GM23338 (cell line): ENCODE measurements at regions not wholly inside any gene's neighbourhood (a gene's known extent, or its start where the extent isn't known, plus 50 kb on each side); places are given as distances from the start of the nearest gene placed in this dataset.

Experiments used
- ATAC-seq: fragments of 200-7000 bp; cut with Tn5 transposase; 3 replicates; pipeline ENCODE4 v1.9.1; 2020
- DNase-seq: peaks from one replicate; pipeline ENCODE4 v3.0.0-alpha.2; 2015; ENCODE audit warnings: low spot score
- H2AFZ ChIP-seq: fragments of 200-600 bp; sonication (generic); 2 replicates; pipeline ENCODE4 v1.8.0; 2016; ENCODE audit warnings: antibody characterized with exemption, mild to moderate bottlenecking, moderate library complexity
- H3F3A ChIP-seq: fragments of 200-600 bp; sonication (generic); replicated peaks from 2 replicates; pipeline ENCODE4 v1.8.0; 2017; ENCODE audit warnings: antibody characterized with exemption, mixed run types, low read depth
- H3K27ac ChIP-seq: fragments of 200-600 bp; sonication (generic); 2 replicates; pipeline ENCODE4 v1.6.1; 2016; ENCODE audit warnings: low read depth
- H3K27me3 ChIP-seq: fragments of 200-600 bp; sonication (generic); 2 replicates; pipeline ENCODE4 v1.8.0; 2016; ENCODE audit warnings: mild to moderate bottlenecking, mixed run types, moderate library complexity; ENCODE audit not compliant: insufficient read depth
- H3K36me3 ChIP-seq: fragments of 200-600 bp; sonication (generic); 2 replicates; pipeline ENCODE4 v1.8.0; 2016; ENCODE audit warnings: mild to moderate bottlenecking; ENCODE audit not compliant: insufficient read depth
- H3K4me1 ChIP-seq: fragments of 200-600 bp; sonication (generic); 2 replicates; pipeline ENCODE4 v1.8.0; 2016; ENCODE audit warnings: mild to moderate bottlenecking, moderate library complexity; ENCODE audit not compliant: insufficient read depth
- H3K4me2 ChIP-seq: fragments of 200-600 bp; sonication (generic); 2 replicates; pipeline ENCODE4 v1.7.1; 2017; ENCODE audit warnings: mixed run types
- H3K4me3 ChIP-seq: fragments of 200-600 bp; sonication (generic); 2 replicates; pipeline ENCODE4 v1.6.1; 2016; ENCODE audit warnings: mixed run types
- H3K79me2 ChIP-seq: fragments of 200-600 bp; sonication (generic); replicated peaks from 2 replicates; pipeline ENCODE4 v1.8.0; 2017; ENCODE audit warnings: mild to moderate bottlenecking; ENCODE audit not compliant: insufficient read depth
- H3K9me2 ChIP-seq: fragments of 200-600 bp; sonication (generic); 2 replicates; pipeline ENCODE4 v1.8.0; 2017; ENCODE audit not compliant: insufficient read depth
- H4K20me1 ChIP-seq: fragments of 200-600 bp; sonication (generic); replicated peaks from 2 replicates; pipeline ENCODE4 v1.8.0; 2017; ENCODE audit warnings: mild to moderate bottlenecking; ENCODE audit not compliant: insufficient read depth
- H3K27ac Mint-ChIP-seq: 2 replicates; pipeline ENCODE4 v1.8.0; 2020; ENCODE audit warnings: inconsistent platforms, mild to moderate bottlenecking, moderate library complexity, mixed read lengths
- H3K27me3 Mint-ChIP-seq: 3 replicates; pipeline ENCODE4 v1.8.0; 2022; ENCODE audit warnings: low read depth, mild to moderate bottlenecking, moderate library complexity, mixed read lengths, inconsistent platforms; ENCODE audit not compliant: insufficient read depth, poor library complexity
- H3K36me3 Mint-ChIP-seq: 3 replicates; pipeline ENCODE4 v1.8.0; 2021; ENCODE audit warnings: low read depth, mild to moderate bottlenecking, inconsistent platforms, moderate library complexity, mixed read lengths
- H3K4me1 Mint-ChIP-seq: 3 replicates; pipeline ENCODE4 v1.8.0; 2020; ENCODE audit warnings: mild to moderate bottlenecking, inconsistent platforms, mixed read lengths
- H3K4me3 Mint-ChIP-seq: 3 replicates; pipeline ENCODE4 v1.8.0; 2021; ENCODE audit warnings: moderate library complexity, mild to moderate bottlenecking, inconsistent platforms, mixed read lengths
- H3K9me3 Mint-ChIP-seq: 3 replicates; pipeline ENCODE4 v1.8.0; 2020; ENCODE audit warnings: moderate library complexity, mild to moderate bottlenecking, inconsistent platforms, mixed read lengths
- CREB1 ChIP-seq: fragments of 250-450 bp; sonication (Bioruptor Pico); IDR thresholded peaks from 2 replicates; pipeline ENCODE4 v1.5.0; 2020; ENCODE audit warnings: low read depth, mild to moderate bottlenecking, moderate library complexity
- EZH2 ChIP-seq: fragments of 200-600 bp; sonication (generic); IDR thresholded peaks from one replicate; pipeline ENCODE4 v1.8.0; 2017; ENCODE audit warnings: antibody characterized with exemption, mild to moderate bottlenecking, low read depth; ENCODE audit not compliant: unreplicated experiment
- EZH2phosphoT487 ChIP-seq: fragments of 200-600 bp; sonication (generic); IDR thresholded peaks from one replicate; pipeline ENCODE4 v1.8.1; 2018; ENCODE audit warnings: antibody characterized with exemption; ENCODE audit not compliant: unreplicated experiment
- JUNB ChIP-seq: IDR thresholded peaks from one replicate; pipeline ENCODE4 v1.6.1; 2016; ENCODE audit warnings: antibody characterized with exemption; ENCODE audit not compliant: unreplicated experiment
- NANOG ChIP-seq: IDR thresholded peaks from 2 replicates; pipeline ENCODE4 v1.6.1; 2016; ENCODE audit warnings: antibody characterized with exemption, borderline replicate concordance
- POLR2AphosphoS5 ChIP-seq: IDR thresholded peaks from 2 replicates; pipeline ENCODE4 v1.6.1; 2016; ENCODE audit warnings: antibody characterized with exemption, low read depth
- REST ChIP-seq: IDR thresholded peaks from one replicate; pipeline ENCODE4 v1.6.1; 2018; ENCODE audit warnings: antibody characterized with exemption; ENCODE audit not compliant: unreplicated experiment
- STAT1 ChIP-seq: IDR thresholded peaks from one replicate; pipeline ENCODE4 v1.6.1; 2016; ENCODE audit warnings: antibody characterized with exemption; ENCODE audit not compliant: unreplicated experiment
- ZNF114 ChIP-seq: fragments of 250-450 bp; sonication (Bioruptor Pico); IDR thresholded peaks from 2 replicates; pipeline ENCODE4 v1.5.0; 2020; ENCODE audit warnings: mild to moderate bottlenecking, moderate library complexity
- ZNF331 ChIP-seq: fragments of 250-450 bp; sonication (Bioruptor Pico); IDR thresholded peaks from 2 replicates; pipeline ENCODE4 v1.5.0; 2020; ENCODE audit warnings: low read depth, mild to moderate bottlenecking, moderate library complexity
- ZNF462 ChIP-seq: fragments of 250-450 bp; sonication (Bioruptor Pico); IDR thresholded peaks from 2 replicates; pipeline ENCODE4 v1.5.0; 2020; ENCODE audit warnings: mild to moderate bottlenecking, moderate library complexity
- TF ChIP-seq, protein P1 (sequence below): IDR thresholded peaks from 2 replicates; pipeline ENCODE4 v1.6.1; 2016; ENCODE audit warnings: antibody characterized with exemption
- TF ChIP-seq, protein P2 (sequence below), 2 experiments: fragments of 200-600 bp in 1 of 2; sonication (generic) in 1 of 2; conservative IDR thresholded peaks; 2 replicates each; pipeline versions ENCODE4 v1.5.1 to v1.6.1; 2016 to 2017; ENCODE audit warnings: antibody characterized with exemption in 2 of 2, low read depth in 2 of 2, mild to moderate bottlenecking in 2 of 2, moderate library complexity in 1 of 2

DNA sequence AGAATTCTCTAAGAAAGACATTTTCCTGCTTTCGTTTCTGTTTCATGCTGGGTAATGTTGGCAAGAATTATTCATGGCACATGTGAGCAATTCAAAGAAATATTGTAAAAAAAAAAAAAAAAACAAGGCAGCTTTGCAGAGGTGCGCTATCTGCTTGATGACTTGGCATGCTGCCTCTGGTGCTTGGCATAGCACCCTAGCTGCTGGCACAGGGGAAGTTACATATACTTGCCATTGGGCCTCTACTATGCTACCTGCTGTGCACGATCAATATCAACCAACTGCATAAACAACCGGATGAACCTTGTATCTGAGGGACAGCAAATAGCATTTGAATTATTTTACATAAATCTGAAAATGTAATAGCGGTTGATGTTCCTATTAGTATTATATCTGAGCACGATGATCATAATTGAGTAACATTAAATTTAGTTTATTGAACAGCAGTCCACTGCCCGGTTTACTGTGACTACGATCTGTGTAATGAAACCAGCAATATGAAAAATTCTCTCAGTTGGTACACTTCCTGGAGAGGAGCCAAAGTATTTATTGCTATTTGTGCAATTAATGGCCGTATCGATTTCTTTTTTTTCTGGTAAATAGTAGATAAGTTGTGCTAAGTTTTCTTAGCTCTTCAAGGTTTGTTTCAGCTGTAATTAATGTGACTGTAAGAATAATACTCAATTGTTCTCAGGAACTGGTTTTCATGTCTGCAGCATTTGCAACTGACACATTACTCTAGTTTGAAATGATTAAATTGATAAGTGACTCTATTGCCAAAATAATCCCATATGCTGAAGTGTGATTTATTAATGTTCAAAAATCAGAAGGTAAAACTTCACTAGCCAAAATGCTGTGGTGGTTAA, 717.3 kb downstream of the DACH1 start:
- Mint-ChIP-seq H3K4me1 (no peaks in the 10 kb centered on the region), H3K4me3 (no peak overlapping the region), H3K9me3 (no peaks in the 10 kb centered on the region), H3K36me3 (no peaks in the 10 kb centered on the region), H3K27me3 (no peaks in the 10 kb centered on the region), H3K27ac (no peak overlapping the region)
- Histone ChIP-seq H2AFZ (no peak overlapping the region), H3K36me3 (no peaks in the 10 kb centered on the region), H3K4me3 (no peak overlapping the region), H3K27me3 (no peaks in the 10 kb centered on the region), H3K4me1 (no peaks in the 10 kb centered on the region), H3F3A (no peaks in the 10 kb centered on the region), H3K9me2 (no peaks in the 10 kb centered on the region), H3K4me2 (no peak overlapping the region), H4K20me1 (no peaks in the 10 kb centered on the region), H3K27ac (no peak overlapping the region), H3K79me2 (no peaks in the 10 kb centered on the region)
- DNase-seq: no peak
- no peak for TF ChIP-seq CREB1 (CRISPR knock-in tag)
- no peak for TF ChIP-seq POLR2AphosphoS5
- TF ChIP-seq, protein P1, sequence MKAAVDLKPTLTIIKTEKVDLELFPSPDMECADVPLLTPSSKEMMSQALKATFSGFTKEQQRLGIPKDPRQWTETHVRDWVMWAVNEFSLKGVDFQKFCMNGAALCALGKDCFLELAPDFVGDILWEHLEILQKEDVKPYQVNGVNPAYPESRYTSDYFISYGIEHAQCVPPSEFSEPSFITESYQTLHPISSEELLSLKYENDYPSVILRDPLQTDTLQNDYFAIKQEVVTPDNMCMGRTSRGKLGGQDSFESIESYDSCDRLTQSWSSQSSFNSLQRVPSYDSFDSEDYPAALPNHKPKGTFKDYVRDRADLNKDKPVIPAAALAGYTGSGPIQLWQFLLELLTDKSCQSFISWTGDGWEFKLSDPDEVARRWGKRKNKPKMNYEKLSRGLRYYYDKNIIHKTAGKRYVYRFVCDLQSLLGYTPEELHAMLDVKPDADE: no peak
- TF ChIP-seq, protein P2, sequence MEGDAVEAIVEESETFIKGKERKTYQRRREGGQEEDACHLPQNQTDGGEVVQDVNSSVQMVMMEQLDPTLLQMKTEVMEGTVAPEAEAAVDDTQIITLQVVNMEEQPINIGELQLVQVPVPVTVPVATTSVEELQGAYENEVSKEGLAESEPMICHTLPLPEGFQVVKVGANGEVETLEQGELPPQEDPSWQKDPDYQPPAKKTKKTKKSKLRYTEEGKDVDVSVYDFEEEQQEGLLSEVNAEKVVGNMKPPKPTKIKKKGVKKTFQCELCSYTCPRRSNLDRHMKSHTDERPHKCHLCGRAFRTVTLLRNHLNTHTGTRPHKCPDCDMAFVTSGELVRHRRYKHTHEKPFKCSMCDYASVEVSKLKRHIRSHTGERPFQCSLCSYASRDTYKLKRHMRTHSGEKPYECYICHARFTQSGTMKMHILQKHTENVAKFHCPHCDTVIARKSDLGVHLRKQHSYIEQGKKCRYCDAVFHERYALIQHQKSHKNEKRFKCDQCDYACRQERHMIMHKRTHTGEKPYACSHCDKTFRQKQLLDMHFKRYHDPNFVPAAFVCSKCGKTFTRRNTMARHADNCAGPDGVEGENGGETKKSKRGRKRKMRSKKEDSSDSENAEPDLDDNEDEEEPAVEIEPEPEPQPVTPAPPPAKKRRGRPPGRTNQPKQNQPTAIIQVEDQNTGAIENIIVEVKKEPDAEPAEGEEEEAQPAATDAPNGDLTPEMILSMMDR (conservative IDR thresholded peaks at IDR 0.05; ENCODE audit: low read depth in 2 of 2): no peak
- no peak for TF ChIP-seq REST
- TF ChIP-seq ZNF462 (CRISPR knock-in tag): no peak
- TF ChIP-seq STAT1: no peak
- TF ChIP-seq JUNB: no peak
- no peak for TF ChIP-seq NANOG
- TF ChIP-seq ZNF114: no peak
- TF ChIP-seq EZH2: no peak
- TF ChIP-seq ZNF331 (CRISPR knock-in tag): no peak
- no peak for TF ChIP-seq EZH2phosphoT487
- ATAC-seq: no peak
